ENCODE measurements at regions not wholly inside any gene's neighbourhood (a gene's known extent, or its start where the extent isn't known, plus 50 kb on each side); places are given as distances from the start of the nearest gene placed in this dataset.

DNA sequence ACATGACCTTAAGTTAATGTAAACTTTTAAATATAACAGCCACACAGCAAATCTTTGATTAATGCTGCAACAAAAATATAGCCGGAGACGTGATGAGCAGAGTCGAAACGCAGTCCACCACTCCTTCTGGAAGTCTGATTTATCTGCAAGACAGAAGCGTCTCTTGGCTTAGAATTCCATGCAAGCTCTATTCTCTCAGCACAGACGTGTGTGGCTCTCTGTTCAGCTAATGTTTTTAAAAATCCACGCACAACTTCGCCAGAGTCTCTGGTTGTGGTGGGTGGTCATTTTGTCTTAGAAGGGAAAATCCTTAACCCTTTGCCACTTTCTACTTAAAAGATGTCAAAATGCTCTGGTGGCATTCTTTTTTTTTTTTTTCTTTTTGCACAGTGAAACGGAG, 438.0 kb upstream of the MGMT start:
- DNase-seq, result no peak

- DNase-seq, result no peak
Measured at GRCh38 chr10:129029851-129030602, 437.0 kb upstream of the MGMT start.

GRCh38 chr10:129030603-129030895, 436.5 kb upstream of the MGMT start:
- DNase-seq, result no peak

DNA sequence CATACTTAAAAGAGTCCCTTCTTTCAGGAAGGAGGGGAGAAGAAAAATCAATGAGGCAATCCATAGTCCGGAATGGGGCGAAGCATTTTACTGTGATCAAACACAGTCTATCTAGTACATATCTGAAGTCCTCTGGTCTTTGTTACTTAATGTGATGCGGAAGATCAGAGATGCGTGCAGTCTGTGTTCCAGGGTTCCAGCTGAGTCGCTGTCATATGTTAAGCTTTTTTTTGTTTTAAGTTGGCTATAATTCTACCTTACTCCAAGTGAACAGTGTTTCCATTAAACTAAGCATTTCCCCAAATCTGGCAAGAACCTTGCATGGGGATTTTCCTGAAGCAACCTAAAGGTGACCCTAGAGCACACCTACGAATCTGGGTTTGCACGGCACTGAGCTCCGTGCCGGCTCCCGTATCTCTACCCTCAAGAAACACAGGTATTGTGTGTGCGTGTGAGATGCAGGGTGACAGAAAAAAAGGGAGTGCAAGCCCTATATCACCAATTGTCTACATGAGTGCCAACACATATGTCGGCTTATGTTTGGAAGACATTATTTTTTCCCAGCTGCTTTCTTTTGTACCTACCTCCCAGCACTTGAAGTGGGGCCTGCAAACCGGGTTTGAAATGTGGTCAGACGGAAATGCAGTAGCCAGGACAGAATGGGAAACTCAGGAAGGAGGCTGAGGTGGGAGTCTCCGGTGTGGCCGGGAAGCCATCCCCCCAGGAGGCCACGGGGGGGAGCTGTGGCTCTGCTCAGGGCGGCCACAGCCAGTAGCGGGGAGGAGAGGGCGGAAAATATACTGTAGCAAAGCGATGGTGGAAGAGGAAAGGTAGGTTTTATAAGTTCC, 435.8 kb upstream of the MGMT start:
- DNase-seq, result peak in 5 of 14 donors; percentile 9 to 33 (median 15)

DNA sequence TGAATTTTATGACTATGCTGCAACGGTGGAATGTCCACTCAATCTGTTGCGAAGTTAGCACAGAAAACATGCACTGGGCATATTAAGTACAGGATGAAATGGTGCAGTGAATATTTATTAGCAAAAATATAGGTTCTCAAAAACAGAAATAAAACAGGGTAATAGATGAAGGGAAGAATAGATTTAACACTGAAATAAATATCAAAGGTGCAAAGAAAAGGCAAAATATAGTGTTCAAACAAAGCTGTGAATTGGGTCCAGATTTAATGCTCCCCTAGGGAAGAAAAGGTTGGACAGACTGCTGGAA, 435.2 kb upstream of the MGMT start:
- no peak for DNase-seq

DNA sequence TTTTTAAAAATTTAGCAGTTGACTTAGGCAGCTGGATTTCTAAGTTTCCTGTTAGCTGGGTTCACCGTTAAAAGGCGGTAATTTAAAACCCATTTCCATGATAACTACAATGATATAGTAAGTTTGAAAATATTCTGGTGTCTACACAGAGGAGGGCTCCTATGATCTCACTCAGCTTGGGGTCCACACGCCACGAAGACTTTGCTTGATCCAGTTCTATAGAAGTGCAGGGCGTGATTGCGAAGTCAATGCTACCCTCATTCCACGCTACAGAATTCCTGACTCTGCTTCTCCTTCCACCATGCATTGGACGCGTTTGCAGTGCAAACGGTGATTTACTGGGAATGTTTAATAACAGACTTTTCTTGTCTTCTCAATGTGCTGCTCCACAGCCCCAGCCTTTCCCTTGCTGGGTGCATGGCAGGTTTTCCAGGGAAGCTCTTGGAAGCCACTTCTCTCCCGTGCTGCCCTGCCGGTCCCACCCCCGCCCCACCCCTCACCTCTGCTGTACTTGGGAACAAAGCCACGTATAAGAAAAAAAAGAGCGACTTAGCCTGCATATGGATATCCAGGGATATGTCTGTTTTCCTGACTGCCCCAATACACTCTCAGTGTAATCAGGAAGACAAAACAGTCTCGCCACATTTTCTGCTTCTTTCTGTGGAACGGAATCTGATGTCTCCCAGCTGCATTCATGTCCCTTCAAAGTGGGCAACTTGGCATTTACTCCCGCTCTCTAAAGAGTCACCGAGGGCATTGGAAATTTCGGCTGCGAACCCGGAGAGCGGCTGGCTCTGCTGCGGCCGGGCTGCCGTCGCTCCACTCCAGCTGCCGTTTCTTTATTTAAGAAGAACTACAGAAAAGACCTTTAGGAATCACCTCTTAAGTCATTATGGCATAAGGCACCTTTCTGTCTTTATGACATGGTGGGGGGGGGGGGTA, 434.4 kb upstream of the MGMT start:
- no peak for DNase-seq

- DNase-seq, result no peak
Measured at GRCh38 chr10:129033340-129033739, 433.7 kb upstream of the MGMT start.

GRCh38 chr10:129033790-129034272, 433.2 kb upstream of the MGMT start:
- DNase-seq, result no peak

DNA sequence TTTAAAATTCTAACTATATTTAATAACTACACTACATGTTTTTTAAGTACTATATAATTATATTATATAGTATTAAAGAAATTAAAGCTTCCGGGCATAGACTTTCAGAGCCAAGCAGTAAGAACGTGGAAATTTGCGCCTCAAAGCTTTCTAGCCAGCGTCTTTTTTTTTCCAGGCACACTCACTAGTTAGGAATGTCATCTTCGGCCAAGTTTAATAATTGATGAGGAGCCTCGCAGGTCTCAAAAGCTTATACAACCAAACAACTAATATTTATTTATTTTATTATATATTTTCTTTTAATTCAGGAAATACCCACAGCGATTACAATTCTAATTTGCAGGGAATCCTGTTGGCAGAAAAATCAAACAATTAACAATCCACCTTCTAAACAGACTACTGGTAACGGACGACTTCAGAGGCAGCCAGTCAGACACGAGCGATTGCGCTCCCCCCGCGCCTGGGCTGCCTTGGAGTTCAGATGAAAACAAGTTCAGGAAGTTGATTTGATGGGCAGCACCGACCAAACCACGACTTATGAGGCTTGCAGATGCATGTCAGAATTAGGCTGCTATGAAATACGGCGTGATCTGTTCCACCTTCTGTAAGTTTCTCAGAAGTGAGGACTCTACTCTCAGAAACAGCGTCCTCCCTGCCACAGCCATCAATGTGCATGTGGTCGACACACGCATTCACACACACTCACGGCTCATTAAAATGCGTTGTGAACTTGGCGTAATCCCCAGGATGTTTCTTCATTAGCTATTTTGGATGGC, 431.8 kb upstream of the MGMT start:
- DNase-seq, result no peak

- DNase-seq, result no peak
Measured at GRCh38 chr10:129038522-129038921, 428.5 kb upstream of the MGMT start.

DNA sequence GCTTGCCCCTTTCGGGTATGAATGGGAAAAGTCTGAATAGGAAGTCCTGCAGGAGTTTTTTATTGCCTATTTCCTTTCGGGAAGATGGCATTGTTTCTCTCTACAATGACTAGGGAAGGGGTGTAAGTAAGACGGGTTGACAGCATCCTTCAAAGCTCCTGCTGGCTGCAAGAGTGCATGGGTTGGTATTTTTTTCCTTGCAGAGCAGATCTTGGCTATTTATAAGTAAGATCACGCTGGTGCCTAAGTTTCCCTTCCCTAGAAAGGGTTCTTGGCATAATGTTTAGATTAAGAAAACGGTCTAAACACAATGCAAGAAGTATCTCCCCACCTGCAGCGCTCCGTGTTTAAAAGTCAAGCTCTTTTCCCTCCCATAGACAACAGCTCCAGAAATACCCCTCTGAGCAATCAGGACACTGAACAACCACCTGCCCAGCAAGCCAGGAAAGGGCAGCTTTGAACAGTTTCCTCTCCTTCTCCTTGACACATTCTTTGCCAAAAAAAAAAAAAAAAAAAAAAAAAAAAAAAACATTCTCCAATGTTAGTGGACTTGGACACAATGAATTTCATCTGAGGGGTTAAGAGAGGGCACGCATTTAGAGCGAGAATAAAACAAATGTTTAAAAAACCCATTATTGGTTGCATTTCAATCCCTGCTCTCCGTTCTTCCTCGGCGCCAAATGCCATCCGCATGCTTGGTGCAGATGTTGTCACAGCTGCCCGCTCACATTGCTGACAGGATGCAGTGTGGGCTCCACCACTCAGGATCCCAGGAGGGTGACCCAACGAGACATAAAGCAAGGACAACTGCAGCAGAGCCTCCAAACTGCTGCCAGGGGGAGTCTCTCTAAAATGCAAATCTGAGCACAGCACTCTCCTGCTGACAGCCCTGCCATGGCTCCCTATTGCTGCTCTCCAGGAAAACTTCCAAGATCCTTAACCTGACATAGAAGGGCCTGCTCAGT, 427.4 kb upstream of the MGMT start:
- DNase-seq, result no peak

DNA sequence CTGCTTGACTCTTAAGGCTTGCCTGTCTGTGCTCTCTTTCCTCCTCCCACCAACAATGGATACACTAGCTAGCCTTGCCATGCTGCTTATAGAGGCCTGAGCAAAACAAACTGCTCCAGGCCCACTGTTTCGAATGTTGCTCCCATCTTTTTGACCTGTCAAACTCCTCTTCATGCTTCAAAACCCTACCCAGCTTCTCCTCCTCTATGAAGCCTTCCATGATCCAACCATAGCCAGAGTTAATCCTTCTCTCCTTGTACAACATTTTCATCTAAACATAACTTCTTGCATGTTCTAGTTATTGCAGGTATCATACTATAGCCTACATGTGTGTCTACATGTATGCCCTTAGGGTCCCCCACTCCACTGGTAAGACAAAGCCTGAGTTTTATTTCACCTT, 426.7 kb upstream of the MGMT start:
- no peak for DNase-seq

GRCh38 chr10:129041916-129042315, 425.1 kb upstream of the MGMT start:
- DNase-seq, result no peak

- no peak for DNase-seq
Measured at GRCh38 chr10:129042776-129043595, 424.1 kb upstream of the MGMT start.

- DNase-seq, result no peak
Measured at GRCh38 chr10:129043691-129044090, 423.4 kb upstream of the MGMT start.

DNA sequence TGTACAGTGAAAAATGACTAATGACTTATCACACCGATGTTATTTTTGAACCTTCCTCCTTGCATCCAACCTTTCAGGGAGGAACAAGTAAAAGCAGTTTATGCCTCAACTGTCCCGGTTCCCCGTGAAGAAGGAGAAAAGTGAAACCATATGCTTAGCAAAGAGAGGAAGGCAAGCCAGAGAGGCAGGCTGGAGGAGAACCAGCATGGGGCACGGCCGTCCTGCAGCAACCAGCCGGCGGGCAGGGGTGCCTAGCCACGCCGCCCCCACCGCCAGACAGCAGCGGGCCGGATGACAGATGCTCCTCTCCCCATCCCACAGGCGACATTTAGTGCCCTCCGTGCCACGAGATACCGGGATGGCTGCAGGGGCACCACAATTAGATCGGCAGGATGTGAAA, 421.4 kb upstream of the MGMT start:
- DNase-seq, result no peak

DNA sequence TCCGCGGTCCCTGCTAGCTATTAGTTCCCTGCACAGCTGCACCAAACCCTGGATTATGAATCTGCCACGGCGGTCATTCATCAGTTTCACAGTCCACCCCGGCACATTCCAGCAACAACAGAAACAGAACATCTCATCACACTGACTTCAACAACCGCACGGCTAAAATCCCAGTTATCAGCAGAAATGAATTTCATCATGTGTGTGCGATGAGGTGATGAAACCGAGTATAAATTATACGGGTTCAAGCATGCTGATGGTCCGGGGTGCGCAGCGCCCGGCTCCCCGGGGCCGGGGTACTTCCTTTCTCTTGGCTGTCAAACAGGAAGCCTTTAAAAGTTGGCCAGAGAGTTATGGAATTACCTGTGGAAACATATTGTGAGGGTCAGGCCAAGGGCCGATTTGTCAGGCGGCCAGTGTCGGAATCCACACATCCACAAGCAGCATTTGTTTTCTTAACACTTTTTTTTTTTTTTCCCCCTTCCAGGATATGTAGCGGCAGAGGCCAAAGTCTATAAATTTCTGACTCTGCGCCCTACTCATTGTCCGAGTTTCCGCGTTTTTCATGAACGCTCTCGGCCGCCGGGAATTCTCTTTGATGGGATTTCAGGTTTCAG, 420.9 kb upstream of the MGMT start:
- DNase-seq, result no peak

GRCh38 chr10:129046962-129047361, 420.1 kb upstream of the MGMT start:
- no peak for DNase-seq

DNA sequence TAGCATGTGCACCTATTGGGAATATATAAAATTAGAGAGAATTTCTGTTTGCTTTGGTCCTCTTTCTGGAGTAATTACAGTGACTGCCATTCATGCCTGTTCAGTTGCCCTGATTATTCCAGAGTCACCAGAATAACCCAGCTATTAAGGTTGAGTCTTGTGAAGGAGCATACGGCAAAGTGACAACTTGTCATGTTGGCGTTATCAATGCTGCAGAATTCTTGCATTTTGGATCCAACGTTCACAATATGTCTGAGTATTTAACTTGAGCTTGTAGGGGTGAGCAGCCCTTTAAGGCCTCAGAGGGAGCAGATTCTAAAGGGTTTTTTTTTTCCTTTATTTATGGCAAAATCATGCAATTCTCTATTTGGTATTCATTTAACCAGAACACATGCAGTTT, 419.4 kb upstream of the MGMT start:
- no peak for DNase-seq

GRCh38 chr10:129048513-129048912, 418.5 kb upstream of the MGMT start:
- no peak for DNase-seq
